A673 (cell line): ENCODE measurements at regions not wholly inside any gene's neighbourhood (a gene's known extent, or its start where the extent isn't known, plus 50 kb on each side); places are given as distances from the start of the nearest gene placed in this dataset.

Experiments used
- BruUV-seq: library from RNA; stranded (reverse); fragments of 400-500 nt; replicated peaks from 2 replicates; lab custom pipeline; 2021; lab: Mats Ljungman, UMichigan
- CTCF ChIA-PET: fragments of 300-600 bp; sonication (Branson Sonifier 250); formaldehyde crosslinking; loops from one replicate; lab custom pipeline; 2022; ENCODE audit warnings: antibody characterized with exemption; lab: Charles Lee
- POLR2A ChIA-PET: fragments of 300-600 bp; sonication (Branson Sonifier 250); formaldehyde crosslinking; loops from one replicate; lab custom pipeline; 2022; ENCODE audit warnings: antibody characterized with exemption; ENCODE audit not compliant: low non-redundant PET; lab: Charles Lee
- DNase-seq: peaks from one replicate; pipeline ENCODE4 v3.0.0-alpha.2; 2015; ENCODE audit warnings: low spot score
- H3K27ac ChIP-seq: fragments of 200-600 bp; sonication (generic); 2 replicates; pipeline ENCODE4 v1.5.1; 2016; ENCODE audit warnings: mixed run types, low read depth, mild to moderate bottlenecking, mixed read lengths, antibody characterized with exemption, low read length; ENCODE audit not compliant: poor library complexity, severe bottlenecking
- H3K27me3 ChIP-seq: fragments of 200-600 bp; sonication (generic); replicated peaks from 2 replicates; pipeline ENCODE4 v1.6.1; 2017; ENCODE audit warnings: mixed run types, low read depth, mild to moderate bottlenecking, mixed read lengths, antibody characterized with exemption, low read length; ENCODE audit not compliant: insufficient read depth, poor library complexity
- H3K36me3 ChIP-seq: fragments of 200-600 bp; sonication (generic); 2 replicates; pipeline ENCODE4 v1.6.1; 2016; ENCODE audit warnings: mixed run types, mild to moderate bottlenecking, mixed read lengths, antibody characterized with exemption, low read length; ENCODE audit not compliant: insufficient read depth, poor library complexity, severe bottlenecking
- H3K4me1 ChIP-seq: fragments of 200-600 bp; sonication (generic); 2 replicates; pipeline ENCODE4 v1.6.1; 2017; ENCODE audit warnings: mixed run types, mild to moderate bottlenecking, mixed read lengths, antibody characterized with exemption, low read length; ENCODE audit not compliant: insufficient read depth, poor library complexity, severe bottlenecking
- H3K4me3 ChIP-seq: fragments of 200-600 bp; sonication (generic); 2 replicates; pipeline ENCODE4 v1.5.1; 2016; ENCODE audit warnings: low read depth, mixed run types, mild to moderate bottlenecking, mixed read lengths, low read length; ENCODE audit not compliant: poor library complexity, severe bottlenecking
- H3K9me3 ChIP-seq: fragments of 200-600 bp; sonication (generic); 2 replicates; pipeline ENCODE4 v1.6.1; 2016; ENCODE audit warnings: mixed run types, low read depth, mild to moderate bottlenecking, mixed read lengths, antibody characterized with exemption, low read length; ENCODE audit not compliant: poor library complexity, severe bottlenecking
- EZH2 ChIP-seq: fragments of 200-600 bp; sonication (generic); IDR thresholded peaks from 2 replicates; pipeline ENCODE4 v1.6.1; 2017; ENCODE audit warnings: borderline replicate concordance, low read depth, mild to moderate bottlenecking, mixed read lengths, antibody characterized with exemption, low read length; ENCODE audit not compliant: poor library complexity, severe bottlenecking
- intact Hi-C: fragments of 100-400 bp; cut with micrococcal nuclease; formaldehyde crosslinking; loops from one replicate; pipeline ENCODE4 v1.10.0; 2022; ENCODE audit not compliant: unreplicated experiment
- TF ChIP-seq, protein P1 (sequence below): fragments of 300-800, 200-600 bp; sonication (generic); conservative IDR thresholded peaks from 2 replicates; pipeline ENCODE4 v1.5.1; 2017; ENCODE audit warnings: low read depth, mild to moderate bottlenecking, antibody characterized with exemption, low read length, moderate library complexity, mixed read lengths

DNA sequence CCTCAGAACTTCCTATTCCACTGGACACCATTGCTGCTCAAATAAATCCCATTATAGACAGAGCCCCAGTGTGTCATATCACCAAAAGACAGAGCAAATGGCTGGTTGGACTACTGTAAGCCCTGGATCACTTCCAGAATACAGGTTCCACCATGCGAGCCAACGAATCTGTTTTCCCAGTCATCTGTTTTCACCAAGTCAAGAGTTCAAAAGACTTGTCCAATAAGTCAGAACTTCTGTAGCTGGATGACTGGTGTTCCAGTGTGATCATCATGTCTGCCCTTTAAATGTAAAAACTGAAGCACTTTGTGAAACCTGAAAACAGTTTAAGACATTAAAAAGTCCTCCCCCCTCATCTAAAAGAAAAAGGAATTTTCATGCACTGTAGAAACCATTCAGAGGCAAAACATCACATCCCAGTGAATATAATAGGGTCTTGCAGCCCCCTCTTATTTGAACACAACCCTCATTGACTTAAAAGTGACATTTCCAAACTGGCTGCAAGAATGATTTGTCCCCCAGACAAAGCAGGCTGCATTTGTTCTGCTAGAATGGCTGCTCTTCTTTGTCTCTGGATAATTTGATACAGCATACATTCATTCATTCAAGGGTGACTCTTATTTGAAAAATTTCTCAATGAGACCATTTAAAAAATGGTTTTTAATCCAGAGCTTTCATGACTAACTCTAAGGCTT lies 64.6 kb upstream of the TANC1 start:
- Histone ChIP-seq H3K4me1 (no peaks in the 10 kb centered on the region), H3K36me3 (no peaks in the 10 kb centered on the region), H3K27me3 (no peaks in the 10 kb centered on the region), H3K4me3 (no peak overlapping the region), H3K9me3 (no peaks in the 10 kb centered on the region), H3K27ac (no peak overlapping the region)
- intact Hi-C loops: loop anchor here (5.0 kb wide), 2 partner anchors 903 to 1063 kb away; no protein-coding TSS in a partner anchor
- no peak for DNase-seq
- ChIA-PET POLR2A (interaction anchor here (0.6 kb wide), 1 partner anchor 227 kb away, joined by 4 read pairs; no protein-coding TSS in a partner anchor), CTCF (interaction anchor here (0.7 kb wide), 1 partner anchor 189 kb away, joined by 3 read pairs; no protein-coding TSS in a partner anchor)
- TF ChIP-seq EZH2: no peak
- TF ChIP-seq, protein P1, sequence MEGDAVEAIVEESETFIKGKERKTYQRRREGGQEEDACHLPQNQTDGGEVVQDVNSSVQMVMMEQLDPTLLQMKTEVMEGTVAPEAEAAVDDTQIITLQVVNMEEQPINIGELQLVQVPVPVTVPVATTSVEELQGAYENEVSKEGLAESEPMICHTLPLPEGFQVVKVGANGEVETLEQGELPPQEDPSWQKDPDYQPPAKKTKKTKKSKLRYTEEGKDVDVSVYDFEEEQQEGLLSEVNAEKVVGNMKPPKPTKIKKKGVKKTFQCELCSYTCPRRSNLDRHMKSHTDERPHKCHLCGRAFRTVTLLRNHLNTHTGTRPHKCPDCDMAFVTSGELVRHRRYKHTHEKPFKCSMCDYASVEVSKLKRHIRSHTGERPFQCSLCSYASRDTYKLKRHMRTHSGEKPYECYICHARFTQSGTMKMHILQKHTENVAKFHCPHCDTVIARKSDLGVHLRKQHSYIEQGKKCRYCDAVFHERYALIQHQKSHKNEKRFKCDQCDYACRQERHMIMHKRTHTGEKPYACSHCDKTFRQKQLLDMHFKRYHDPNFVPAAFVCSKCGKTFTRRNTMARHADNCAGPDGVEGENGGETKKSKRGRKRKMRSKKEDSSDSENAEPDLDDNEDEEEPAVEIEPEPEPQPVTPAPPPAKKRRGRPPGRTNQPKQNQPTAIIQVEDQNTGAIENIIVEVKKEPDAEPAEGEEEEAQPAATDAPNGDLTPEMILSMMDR: no peak
- BruUV-seq: no TSS peak

DNA sequence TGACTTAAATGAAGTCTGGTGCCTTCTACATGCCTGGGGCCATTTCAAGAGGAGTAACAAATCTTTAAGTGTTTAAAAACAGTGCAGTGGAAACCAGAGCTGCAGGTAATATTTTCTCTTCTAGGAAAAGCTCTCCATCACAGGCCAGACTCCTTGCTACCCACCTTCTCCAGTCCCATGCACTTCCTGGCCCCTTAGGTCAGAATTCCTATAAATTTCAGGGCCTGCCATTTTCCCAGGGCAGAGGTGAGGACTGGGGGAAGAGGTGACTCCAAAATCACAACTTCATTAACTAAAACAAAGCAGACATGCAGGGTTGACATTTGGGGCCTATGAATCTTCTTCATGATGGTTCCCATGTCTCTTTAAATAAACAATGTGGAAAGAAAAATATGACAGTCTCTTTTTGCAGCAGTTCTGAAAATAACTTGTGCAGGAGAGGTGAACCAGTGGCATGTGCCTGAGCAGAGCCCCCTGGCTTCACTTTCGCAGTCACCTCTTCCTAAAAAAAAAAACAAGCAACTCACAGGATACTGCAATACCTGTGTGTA lies 63.7 kb upstream of the TANC1 start:
- Histone ChIP-seq H3K27me3 (no peaks in the 10 kb centered on the region), H3K27ac (no peak overlapping the region), H3K4me3 (no peak overlapping the region), H3K4me1 (no peaks in the 10 kb centered on the region), H3K9me3 (no peaks in the 10 kb centered on the region), H3K36me3 (no peaks in the 10 kb centered on the region)
- DNase-seq: no peak
- intact Hi-C loops: loop anchor here (5.0 kb wide), 2 partner anchors 903 to 1063 kb away; no protein-coding TSS in a partner anchor
- ChIA-PET POLR2A (no interaction called here), CTCF (no interaction called here)
- TF ChIP-seq, protein P1: no peak
- no peak for TF ChIP-seq EZH2
- BruUV-seq: no TSS peak

DNA sequence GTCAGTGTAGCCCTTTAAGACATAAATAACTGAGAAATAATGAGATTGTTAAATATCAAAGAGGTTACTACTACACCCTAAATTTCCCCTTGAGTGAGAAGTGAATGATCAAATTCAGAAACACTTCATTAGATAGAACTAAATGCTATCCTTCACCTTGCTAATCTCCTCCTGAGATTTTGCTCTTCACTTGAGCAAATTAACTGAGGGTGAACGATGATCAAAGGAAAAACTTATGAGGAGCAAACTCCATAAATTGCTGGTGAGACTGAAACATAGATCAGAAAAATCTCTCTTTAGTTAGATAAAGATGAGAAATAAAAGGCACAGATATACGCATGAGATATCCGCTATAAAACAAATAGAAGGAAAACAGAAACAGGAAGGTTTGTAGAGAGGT lies 63.1 kb upstream of the TANC1 start:
- DNase-seq: no peak
- no peak for TF ChIP-seq EZH2
- no peaks in the 10 kb centered on the region for H3K4me1 ChIP-seq
- intact Hi-C loops: no loop called here
- ChIA-PET POLR2A (no interaction called here), CTCF (no interaction called here)
- H3K36me3 ChIP-seq: no peaks in the 10 kb centered on the region
- H3K27me3 ChIP-seq: no peaks in the 10 kb centered on the region
- no TSS peak for BruUV-seq
- H3K4me3 ChIP-seq: no peak overlapping the region
- no peaks in the 10 kb centered on the region for H3K9me3 ChIP-seq
- no peak overlapping the region for H3K27ac ChIP-seq
